H7 (cell line): ENCODE measurements at regions not wholly inside any gene's neighbourhood (a gene's known extent, or its start where the extent isn't known, plus 50 kb on each side); places are given as distances from the start of the nearest gene placed in this dataset.
"Not testable (repeated sequence)": the region's sequence is repeated elsewhere in the genome, so short reads cannot be mapped to it uniquely, and the experiment has no call there.

Source experiments
- DNase-seq: peaks from one replicate; pipeline ENCODE4 v3.0.0; 2012
- H3K27me3 ChIP-seq: 2 replicates; pipeline ENCODE4 v1.6.0; 2011; ENCODE audit warnings: mild to moderate bottlenecking, low read length; ENCODE audit not compliant: control insufficient read depth, insufficient read depth
- H3K36me3 ChIP-seq: replicated peaks from 2 replicates; pipeline ENCODE4 v1.5.1; 2011; ENCODE audit warnings: low read length; ENCODE audit not compliant: control insufficient read depth, insufficient read depth
- H3K4me3 ChIP-seq: 2 replicates; pipeline ENCODE4 v1.5.1; 2011; ENCODE audit warnings: low read depth, mild to moderate bottlenecking, control low read depth, low read length, moderate library complexity; ENCODE audit not compliant: insufficient read depth

DNA sequence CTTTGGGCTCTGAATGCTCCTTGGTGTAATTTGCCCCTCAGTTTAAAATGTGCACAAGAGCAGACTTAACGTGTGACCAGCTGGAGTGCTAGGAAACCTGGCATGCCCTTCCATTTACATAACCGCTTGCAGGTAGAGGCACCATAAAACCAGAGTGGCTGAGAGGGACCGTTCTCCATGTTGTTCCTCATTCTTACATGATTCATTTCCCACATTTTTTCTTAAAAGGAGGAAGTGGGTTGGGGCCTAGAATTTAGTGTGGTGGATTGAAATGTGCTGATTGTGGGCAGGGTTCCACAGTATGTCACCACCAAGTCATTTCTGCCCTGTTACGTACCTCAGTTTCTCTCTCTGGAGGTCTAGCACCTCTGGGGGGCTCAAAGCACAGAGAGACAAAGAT is 375.8 kb upstream of the VSTM2A start:
- Histone ChIP-seq H3K36me3 (no peaks in the 10 kb centered on the region; the same call in 1 of the 2 replicates), H3K4me3 (no peak overlapping the region), H3K27me3 (no peaks in the 10 kb centered on the region)
- no peak for DNase-seq

DNA sequence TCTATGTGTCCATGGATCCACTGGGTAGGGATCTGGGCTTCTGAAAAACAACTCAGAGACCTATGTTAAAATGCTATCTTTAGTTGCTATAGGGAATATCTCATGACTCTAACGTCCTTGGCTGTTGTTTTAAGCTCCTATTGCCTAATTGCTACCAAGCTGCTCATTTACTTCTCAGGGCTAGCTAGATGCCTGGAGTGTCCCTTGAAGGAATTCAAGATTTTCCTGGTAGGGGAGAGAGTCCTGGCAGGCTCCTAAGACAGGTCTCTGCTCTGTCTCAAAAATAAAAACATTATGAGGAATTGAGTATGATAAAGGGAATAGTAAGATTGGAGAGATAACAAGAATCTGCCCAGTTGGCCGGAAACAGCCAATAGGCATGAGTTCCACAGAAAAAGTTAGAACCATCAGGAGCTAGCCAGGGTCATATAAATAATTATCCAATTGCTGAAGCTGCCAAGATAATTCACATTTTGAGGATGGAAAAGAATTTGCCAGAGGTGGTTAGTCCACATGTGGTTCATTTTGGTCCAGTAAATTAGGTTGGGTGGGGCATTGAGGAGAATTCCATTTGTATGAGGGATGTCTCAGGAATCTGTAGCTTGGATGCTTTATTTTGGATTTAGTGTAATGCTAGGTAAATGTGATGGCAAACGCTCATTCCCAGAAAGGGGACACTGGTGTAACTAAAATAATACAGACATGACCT is 362.7 kb upstream of the VSTM2A start:
- Histone ChIP-seq H3K36me3 (no peaks in the 10 kb centered on the region), H3K27me3 (no peaks in the 10 kb centered on the region), H3K4me3 (no peak overlapping the region)
- no peak for DNase-seq

DNA sequence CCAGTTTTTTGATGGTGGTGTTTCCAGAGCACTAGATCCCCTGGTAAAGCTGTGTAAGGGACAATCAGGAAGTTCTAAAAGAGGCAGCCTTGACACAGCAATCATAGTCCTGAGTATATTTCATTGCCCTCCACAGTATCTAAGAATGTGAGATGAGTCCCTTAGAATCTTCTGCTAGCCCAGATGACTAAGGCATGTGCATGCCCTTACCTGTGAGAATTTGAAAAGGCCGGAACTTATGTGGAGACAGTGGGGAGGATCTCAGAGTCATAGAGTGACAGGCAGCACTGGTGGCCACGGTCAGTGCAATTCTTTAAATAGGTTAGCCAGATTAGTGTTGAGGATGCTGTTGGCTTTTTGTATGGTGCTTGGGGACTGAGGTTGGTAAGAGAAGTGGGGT is 361.4 kb upstream of the VSTM2A start:
- Histone ChIP-seq H3K4me3 (no peak overlapping the region), H3K27me3 (no peaks in the 10 kb centered on the region), H3K36me3 (no peaks in the 10 kb centered on the region)
- no peak for DNase-seq

DNA sequence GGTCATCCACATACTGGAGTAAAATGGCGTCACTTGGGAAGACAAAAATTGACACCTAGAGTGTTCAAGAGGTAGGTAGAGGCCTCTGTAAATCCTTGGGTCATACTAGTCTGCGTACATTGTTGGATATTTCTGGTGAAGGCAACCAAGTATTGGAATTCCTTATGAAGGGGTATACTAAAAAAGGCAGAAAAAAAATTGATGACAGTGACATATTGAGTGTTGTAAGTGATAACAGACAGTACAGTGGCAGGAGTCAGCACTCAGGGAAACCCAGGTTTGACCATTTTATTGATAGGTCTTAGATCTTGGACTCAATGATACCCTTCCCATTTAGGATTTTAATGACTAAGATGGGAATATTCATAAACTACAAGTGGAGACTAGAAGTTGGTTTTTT is 359.1 kb upstream of the VSTM2A start:
- H3K27me3 ChIP-seq, result no peaks in the 10 kb centered on the region
- DNase-seq, result no peak
- no peak overlapping the region for H3K4me3 ChIP-seq
- no peaks in the 10 kb centered on the region for H3K36me3 ChIP-seq

DNA sequence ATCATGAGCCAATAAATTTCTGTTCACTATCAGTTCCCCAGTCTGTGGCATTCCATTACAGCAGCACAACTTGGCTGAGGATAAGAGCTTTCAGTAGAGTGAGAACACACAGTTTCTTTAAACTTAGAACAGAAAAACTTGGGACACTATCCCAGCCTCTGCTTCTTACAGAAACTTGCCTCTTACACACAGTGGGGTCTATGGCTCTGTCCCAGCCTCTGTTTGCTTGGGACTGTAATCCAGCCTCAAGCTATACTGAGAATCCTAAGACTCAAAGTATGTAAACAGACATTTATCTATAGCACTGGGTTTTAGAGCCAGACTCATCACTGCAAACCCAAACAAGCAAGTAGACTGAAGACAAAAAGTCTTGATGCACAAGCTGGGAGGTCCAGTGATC is 355.8 kb upstream of the VSTM2A start:
- no peaks in the 10 kb centered on the region for H3K36me3 ChIP-seq
- no peaks in the 10 kb centered on the region for H3K27me3 ChIP-seq
- DNase-seq, result no peak
- H3K4me3 ChIP-seq, result no peak overlapping the region

DNA sequence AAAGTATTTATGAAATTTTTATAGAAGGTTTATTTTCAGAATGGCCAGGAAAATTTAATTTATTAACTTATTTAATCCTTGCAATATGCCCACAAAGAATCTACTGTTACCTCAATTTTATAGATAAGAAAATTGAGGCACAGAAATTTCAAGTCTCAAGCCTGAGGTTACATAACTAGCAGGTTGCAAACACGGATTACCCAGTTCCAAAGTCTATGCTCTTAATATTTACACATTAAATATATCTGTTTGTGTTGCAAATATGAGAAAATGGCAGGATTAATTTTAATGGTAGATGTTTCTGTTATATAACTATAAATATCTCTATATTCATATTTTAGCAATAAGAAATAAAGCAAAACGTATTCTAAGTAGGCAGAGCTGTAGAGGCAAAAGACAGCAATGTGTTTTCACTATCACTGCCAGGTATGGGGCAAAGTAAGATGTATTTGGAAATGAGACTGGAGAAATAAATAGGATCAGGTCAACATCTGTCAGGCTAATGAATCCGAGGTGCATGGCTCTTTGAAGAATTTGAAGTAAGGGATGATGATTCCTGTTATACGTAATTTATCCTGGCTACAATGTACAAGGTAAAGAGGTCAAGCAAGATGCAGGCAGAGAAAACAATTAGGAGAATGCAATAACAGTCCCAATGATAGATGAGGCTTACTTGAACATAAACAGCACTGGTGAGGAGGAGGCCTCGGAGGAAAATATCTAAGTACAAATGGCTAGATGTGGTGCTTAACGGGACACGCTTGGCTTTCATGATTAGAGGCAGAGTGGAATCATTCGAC is 354.1 kb upstream of the VSTM2A start:
- H3K27me3 ChIP-seq, result no peaks in the 10 kb centered on the region
- H3K4me3 ChIP-seq, result no peak overlapping the region
- DNase-seq, result no peak
- no peaks in the 10 kb centered on the region for H3K36me3 ChIP-seq

DNA sequence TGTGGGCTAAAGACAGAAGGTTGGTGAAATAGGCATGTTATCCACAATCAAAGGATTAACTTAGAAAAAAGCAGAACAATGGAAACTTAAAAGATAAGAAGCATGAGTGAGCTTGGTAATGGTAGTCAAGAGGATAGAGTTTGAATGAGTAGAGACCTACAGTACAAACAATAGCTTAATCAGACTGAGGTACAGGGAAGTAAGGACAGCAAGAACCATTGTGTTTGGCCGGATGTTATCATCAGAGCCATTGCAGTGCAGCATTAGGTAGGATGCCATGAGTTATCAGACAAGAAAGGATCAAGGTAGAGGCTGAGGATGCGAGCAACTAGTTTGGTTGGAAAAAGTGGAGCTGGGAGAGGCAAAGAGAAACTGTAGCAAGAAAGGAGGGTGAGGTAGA is 353.3 kb upstream of the VSTM2A start:
- DNase-seq, result no peak
- Histone ChIP-seq H3K27me3 (no peaks in the 10 kb centered on the region), H3K4me3 (no peak overlapping the region), H3K36me3 (no peaks in the 10 kb centered on the region)

DNA sequence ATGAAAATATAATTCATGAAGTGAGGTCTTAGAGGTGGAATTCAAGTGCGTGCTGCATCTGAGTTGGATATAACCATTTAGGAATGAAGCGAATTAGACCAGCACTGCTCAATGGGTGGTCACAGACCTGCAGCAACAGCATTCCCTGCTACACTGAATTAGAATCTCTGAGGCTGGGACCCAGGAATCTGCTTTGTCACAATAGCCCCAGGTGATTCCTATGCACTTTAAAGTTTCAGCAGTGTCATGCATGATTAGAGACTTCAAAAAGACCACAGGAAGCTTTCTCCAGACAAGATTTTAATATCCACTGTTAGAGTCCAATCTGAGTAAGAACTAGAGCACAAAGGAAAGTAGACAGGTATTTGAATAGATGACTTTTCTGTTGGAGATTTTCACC is 352.8 kb upstream of the VSTM2A start:
- Histone ChIP-seq H3K4me3 (no peak overlapping the region), H3K27me3 (no peaks in the 10 kb centered on the region), H3K36me3 (no peaks in the 10 kb centered on the region)
- peak; percentile 7 for DNase-seq

DNA sequence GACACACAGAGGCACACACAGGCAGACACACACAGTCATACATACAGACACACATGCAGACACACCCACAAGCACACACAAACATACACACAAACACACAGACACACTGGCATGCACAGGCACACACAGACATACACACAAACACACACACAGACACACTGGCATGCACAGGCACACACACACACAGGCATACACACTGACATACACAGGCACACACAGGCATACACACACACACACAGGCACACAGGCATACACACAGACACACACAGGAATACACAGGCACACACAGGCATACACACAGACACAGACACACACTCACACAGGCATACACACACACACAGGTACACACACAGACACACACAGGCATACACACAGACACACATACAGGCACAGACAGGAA is 340.7 kb upstream of the VSTM2A start:
- DNase-seq, result no peak
- Histone ChIP-seq H3K27me3 (no peaks in the 10 kb centered on the region), H3K36me3 (no peaks in the 10 kb centered on the region), H3K4me3 (no peak overlapping the region)

DNA sequence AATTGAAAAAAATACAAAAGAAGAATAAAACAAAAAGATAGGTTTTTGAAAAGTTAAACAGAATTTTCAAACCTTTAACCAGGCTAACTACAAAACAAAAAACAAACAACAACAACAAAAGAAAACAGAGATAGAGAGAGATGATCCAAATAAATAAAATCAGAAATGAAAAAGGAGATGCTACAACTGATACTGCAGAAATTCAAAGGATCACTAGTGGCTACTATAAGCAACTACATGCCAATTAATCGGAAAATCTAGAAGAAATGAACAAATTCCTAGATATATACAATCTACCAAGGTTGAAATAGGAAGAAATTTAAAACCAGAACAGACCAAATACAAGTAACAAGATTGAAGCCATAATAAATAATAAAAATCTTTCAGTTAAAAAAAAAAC is 326.8 kb upstream of the VSTM2A start:
- Histone ChIP-seq H3K36me3 (no peaks in the 10 kb centered on the region), H3K4me3 (no peak overlapping the region), H3K27me3 (no peaks in the 10 kb centered on the region)
- no peak for DNase-seq

DNA sequence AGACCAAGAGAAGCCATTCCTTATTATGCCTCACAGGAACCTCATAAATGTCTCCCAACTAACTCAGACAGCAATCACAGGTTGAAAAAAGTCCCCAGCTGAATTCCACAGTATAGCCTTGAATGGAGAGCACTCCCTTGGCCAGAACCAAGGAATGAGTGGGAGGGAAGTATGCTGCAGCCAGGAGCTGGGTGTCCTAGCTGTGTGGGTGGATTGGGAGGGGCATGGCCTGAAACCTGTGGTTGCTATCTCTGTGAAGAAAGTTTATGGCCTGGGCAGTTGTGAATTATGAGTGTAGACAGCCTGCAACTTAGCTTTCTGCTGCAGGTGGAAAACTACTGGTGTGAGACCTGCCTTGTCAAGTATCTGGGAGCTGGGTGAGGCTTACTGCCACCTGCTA is 316.1 kb upstream of the VSTM2A start:
- DNase-seq, H3K36me3 ChIP-seq, H3K4me3 ChIP-seq, H3K27me3 ChIP-seq: not testable (repeated sequence)

DNA sequence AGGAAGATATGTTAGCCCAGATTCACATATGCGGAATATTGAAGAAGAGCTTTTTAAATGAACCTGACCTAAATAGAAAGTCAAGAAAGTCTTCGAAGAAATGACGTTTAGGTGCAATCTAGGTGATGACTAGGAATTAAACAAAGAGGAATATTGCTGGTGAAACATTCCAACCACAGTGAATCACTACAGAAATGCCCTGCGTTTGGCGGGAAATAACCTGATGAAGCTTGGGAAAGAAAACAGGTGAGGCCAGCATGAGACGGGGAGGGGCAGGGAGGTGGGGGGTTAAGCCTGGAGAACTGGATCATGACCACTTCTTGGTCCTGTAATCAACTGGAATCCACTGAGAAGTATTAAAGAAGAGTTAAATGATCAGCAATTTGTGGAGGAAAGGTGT is 299.4 kb upstream of the VSTM2A start:
- no peaks in the 10 kb centered on the region for H3K27me3 ChIP-seq
- H3K36me3 ChIP-seq, result no peaks in the 10 kb centered on the region
- H3K4me3 ChIP-seq, result no peak overlapping the region
- no peak for DNase-seq

GRCh38 chr7:54245020-54245419 is 297.2 kb upstream of the VSTM2A start:
- no peak overlapping the region for H3K4me3 ChIP-seq
- no peaks in the 10 kb centered on the region for H3K27me3 ChIP-seq
- H3K36me3 ChIP-seq, result no peaks in the 10 kb centered on the region
- no peak for DNase-seq

GRCh38 chr7:54249686-54250085 is 292.5 kb upstream of the VSTM2A start:
- no peak for DNase-seq
- Histone ChIP-seq H3K4me3 (no peak overlapping the region), H3K27me3 (no peaks in the 10 kb centered on the region), H3K36me3 (no peaks in the 10 kb centered on the region)

GRCh38 chr7:54252256-54253035 is 289.7 kb upstream of the VSTM2A start:
- Histone ChIP-seq H3K36me3 (no peaks in the 10 kb centered on the region), H3K27me3 (no peaks in the 10 kb centered on the region), H3K4me3 (no peak overlapping the region)
- DNase-seq, result no peak
